ENCODE measurements at regions not wholly inside any gene's neighbourhood (a gene's known extent, or its start where the extent isn't known, plus 50 kb on each side); places are given as distances from the start of the nearest gene placed in this dataset.

DNA sequence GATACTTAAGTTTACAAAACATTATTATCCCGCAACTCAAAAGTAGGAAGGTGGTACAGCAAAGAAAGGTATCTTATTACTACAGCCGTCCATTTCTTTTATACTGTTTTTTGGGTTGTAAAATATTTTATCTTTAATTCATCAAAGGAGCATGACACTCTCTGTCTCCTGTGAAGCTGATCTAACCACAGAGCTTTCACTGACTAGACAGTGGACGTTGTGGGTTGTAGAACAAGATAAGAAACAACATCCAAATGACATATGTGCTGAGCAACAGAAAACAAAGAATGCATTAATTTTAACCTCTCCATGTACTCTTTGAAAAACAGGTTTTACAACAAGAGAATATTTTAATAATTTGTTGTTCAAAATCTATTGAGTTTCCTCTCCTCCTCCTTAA lies 195.9 kb upstream of the FBXO33 start:
- WGBS, 4 donors, result 40 to 66% (median 61%) methylated on average over 3 of the region's 3 CpGs
- H3K27ac ChIP-seq, result no peak overlapping the region
- intact Hi-C loops (cut with DNase I), result no loop called here

DNA sequence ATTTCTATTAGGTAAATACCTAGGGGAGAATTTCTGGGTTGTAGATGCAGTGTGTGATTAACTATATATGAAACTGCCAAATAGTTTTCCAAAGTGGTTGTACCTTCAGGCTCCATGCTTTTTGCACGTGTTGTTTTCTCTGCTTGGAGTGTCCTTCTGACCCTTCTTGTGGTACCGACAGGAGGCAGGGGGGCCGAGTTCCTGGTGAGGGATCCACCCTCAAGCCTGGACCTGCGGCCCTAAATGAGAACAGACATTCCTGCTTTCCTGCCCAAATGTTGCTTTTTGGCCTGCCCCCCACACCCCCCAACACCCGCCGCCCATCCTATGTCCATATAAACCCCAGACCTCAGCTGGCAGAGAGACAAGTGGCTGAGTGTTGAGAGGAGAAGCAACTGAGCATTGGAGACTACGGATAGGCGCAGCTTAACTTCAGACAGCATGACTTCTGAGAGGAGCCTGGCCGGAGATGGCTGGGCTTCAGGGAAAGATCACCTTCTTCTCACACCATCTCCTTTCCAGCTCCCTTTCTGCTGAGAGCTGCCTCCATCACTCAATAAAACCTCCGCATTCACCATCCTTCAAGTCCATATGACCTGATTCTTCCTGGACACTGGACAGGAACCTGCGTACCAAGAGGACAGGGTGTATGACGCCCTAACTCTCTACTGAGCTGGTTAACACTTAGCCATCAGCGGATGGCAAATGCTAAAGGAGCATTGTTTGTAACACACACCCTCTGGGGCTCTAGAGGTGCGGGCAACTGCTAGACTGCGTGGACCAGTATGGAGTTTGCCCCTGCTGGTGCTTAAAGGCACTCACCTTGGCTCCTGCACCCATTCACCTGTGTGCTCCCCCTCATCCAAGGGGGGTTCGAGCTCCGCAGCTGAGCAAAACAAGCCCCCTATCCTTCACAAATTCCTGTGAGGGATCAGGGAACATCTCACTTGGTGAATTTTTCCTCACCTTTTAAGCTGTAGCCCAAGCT lies 194.7 kb upstream of the FBXO33 start:
- TF ChIP-seq, protein P1, sequence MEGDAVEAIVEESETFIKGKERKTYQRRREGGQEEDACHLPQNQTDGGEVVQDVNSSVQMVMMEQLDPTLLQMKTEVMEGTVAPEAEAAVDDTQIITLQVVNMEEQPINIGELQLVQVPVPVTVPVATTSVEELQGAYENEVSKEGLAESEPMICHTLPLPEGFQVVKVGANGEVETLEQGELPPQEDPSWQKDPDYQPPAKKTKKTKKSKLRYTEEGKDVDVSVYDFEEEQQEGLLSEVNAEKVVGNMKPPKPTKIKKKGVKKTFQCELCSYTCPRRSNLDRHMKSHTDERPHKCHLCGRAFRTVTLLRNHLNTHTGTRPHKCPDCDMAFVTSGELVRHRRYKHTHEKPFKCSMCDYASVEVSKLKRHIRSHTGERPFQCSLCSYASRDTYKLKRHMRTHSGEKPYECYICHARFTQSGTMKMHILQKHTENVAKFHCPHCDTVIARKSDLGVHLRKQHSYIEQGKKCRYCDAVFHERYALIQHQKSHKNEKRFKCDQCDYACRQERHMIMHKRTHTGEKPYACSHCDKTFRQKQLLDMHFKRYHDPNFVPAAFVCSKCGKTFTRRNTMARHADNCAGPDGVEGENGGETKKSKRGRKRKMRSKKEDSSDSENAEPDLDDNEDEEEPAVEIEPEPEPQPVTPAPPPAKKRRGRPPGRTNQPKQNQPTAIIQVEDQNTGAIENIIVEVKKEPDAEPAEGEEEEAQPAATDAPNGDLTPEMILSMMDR (IDR thresholded peaks at IDR 0.05), result no peak
- TF ChIP-seq POLR2A (IDR thresholded peaks at IDR 0.05), result no peak
- Histone ChIP-seq H3K9me3 (peaks cover 0 to 22% (median 3%) of the 10 kb centered on the region in 12 donors), H3K27me3 (no peaks in the 10 kb centered on the region), H3K36me3 (no peaks in the 10 kb centered on the region), H3K4me3 (no peak overlapping the region), H3K4me1 (no peaks in the 10 kb centered on the region), H3K27ac (no peak overlapping the region)
- ATAC-seq (no peak), DNase-seq (no peak)
- intact Hi-C loops (cut with DNase I), result no loop called here
- WGBS, 4 donors, result 87 to 89% (median 87%) methylated on average over 17 of the region's 17 CpGs

More for the DNA sequence above, 195.9 kb upstream of the FBXO33 start:
- DNase-seq, result no peak
- Histone ChIP-seq H3K9me3 (peaks cover 0 to 12% (median 0%) of the 10 kb centered on the region in 12 donors), H3K4me1 (no peaks in the 10 kb centered on the region), H3K36me3 (no peaks in the 10 kb centered on the region), H3K27me3 (no peaks in the 10 kb centered on the region), H3K4me3 (no peak overlapping the region)
- no peak for TF ChIP-seq POLR2A (IDR thresholded peaks at IDR 0.05)
- TF ChIP-seq, protein P1 (IDR thresholded peaks at IDR 0.05), result no peak
- no peak for ATAC-seq

DNA sequence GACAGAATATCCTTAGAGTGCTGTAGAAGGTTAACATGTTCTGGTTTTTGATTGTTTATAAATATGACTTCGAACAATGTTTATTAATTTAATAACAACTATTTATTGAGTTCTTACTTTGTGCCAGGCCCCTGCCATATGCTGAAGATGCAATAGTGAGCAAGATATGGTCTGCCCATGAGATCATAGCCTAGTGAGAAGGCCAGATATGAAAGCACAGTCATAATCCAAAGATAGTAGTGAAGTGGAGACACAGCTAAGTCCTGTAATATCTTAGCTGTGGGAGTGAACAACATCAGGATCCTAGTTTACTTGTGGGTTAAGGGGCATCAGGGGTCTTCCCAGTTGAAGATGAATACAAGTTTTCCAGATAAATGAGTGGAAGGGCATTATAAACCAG lies 189.4 kb upstream of the FBXO33 start:
- 85 to 92% (median 91%) methylated on average over 1 of the region's 1 CpG for WGBS, 4 donors

DNA sequence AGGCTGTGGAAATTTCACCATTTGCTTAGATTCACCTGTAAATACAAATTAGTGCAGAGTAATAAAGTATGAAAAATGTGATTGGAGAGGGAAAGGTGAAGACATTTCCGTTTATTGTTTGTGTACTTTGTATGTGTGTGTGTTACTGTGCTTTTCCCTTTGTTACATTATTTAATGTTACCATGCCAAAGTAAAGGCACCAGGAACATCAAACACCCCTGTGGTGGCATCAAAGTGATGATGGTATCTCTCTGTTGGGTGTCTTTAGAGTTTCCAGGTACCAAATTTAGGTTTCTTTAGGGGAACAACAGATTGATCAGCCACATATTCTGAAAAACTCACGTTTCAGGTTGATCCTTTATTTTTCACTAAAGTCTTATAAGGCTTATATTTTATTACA lies 189.0 kb upstream of the FBXO33 start:
- H3K36me3 ChIP-seq, result no peaks in the 10 kb centered on the region
- H3K27ac ChIP-seq, result no peak overlapping the region
- no peak for DNase-seq
- WGBS, 4 donors, result 76 to 85% (median 78%) methylated on average over 2 of the region's 2 CpGs
- no peak overlapping the region for H3K4me3 ChIP-seq
- H3K4me1 ChIP-seq, result no peaks in the 10 kb centered on the region
- no peaks in the 10 kb centered on the region for H3K27me3 ChIP-seq
- no peak for TF ChIP-seq POLR2A (IDR thresholded peaks at IDR 0.05)
- TF ChIP-seq, protein P1 (IDR thresholded peaks at IDR 0.05), result no peak
- intact Hi-C loops (cut with DNase I), result no loop called here
- ATAC-seq, result no peak
- peaks cover 0 to 22% (median 3%) of the 10 kb centered on the region in 12 donors for H3K9me3 ChIP-seq

More for the DNA sequence above, 189.4 kb upstream of the FBXO33 start:
- ATAC-seq, result no peak
- no peak for DNase-seq
- Histone ChIP-seq H3K36me3 (no peaks in the 10 kb centered on the region), H3K4me3 (no peak overlapping the region), H3K27me3 (no peaks in the 10 kb centered on the region), H3K9me3 (peaks cover 0 to 22% (median 3%) of the 10 kb centered on the region in 12 donors), H3K27ac (no peak overlapping the region), H3K4me1 (no peaks in the 10 kb centered on the region)
- intact Hi-C loops (cut with DNase I), result no loop called here
- TF ChIP-seq, protein P1 (IDR thresholded peaks at IDR 0.05), result no peak
- TF ChIP-seq POLR2A (IDR thresholded peaks at IDR 0.05), result no peak
